ENCODE measurements at regions not wholly inside any gene's neighbourhood (a gene's known extent, or its start where the extent isn't known, plus 50 kb on each side); places are given as distances from the start of the nearest gene placed in this dataset.
"Not testable (repeated sequence)": the region's sequence is repeated elsewhere in the genome, so short reads cannot be mapped to it uniquely, and the experiment has no call there.

DNA sequence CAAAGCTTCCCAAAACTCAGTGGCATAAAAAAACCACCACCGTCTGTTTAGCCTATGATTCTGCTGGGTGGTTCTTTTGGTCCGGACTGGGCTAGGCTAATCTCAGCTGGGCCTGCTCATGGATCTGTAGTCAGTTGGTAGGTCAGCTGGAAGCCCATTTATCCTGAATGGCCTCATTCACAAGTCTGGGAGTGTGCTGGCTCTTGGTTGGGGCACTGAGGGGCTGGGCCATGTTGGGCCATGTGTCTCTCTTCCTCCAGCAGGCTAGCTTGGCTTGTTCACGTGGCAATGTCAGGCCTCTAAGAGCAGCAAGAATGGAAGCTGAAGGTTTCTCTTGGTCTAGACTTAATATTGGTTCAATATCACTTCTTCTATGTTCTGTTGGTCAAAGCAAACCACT is 95.7 kb upstream of the HS6ST1 start:
- Histone ChIP-seq H3K9me3 (ENCODE audit: low read depth, low read length) (no peaks in the 10 kb centered on the region), H3K4me1 (ENCODE audit: insufficient read depth, low read length) (no peaks in the 10 kb centered on the region), H3K4me3 (ENCODE audit: low read length) (no peak overlapping the region), H3K27me3 (ENCODE audit: insufficient read depth, low read length) (no peaks in the 10 kb centered on the region)

DNA sequence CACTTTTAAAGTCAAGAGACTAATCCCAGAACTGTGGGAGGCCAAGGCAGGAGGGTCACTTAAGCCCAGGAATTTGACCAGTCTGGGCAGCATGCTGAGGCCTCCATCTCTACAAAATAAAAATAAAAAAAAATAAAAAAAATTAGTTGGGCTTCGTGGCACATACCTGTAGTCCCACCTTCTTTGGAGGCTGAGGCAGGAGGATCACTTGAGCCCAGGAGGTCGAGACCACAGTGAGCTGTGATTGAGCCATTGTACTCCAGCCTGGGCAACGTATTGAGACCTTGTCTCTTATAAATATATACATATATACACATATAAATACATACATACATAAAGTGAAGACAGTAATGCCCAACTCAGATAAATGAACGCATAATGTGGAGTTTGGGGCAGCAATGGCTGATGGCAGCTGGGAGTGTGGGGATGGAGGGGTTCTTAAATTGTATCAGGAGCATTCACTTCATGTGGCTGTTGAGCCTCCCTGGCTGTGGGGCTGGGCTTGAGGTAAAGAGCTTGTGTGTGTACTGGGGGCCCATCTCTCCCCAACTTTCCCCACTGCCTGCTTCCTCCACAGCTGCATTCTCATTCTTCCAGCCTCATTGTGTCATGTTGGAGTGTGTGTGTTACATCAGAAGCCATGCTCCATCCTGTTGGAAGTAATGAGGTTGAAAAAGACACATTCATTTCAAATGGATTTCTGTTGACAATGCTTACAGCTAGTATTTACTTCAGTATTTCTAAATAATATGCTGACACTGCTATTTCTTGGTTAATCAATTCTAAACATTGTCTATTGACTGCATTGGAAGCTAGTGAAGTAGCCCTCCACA is 96.5 kb upstream of the HS6ST1 start:
- no peaks in the 10 kb centered on the region for H3K9me3 ChIP-seq (ENCODE audit: low read depth, low read length)
- no peaks in the 10 kb centered on the region for H3K27me3 ChIP-seq (ENCODE audit: insufficient read depth, low read length)
- H3K4me1 ChIP-seq (ENCODE audit: insufficient read depth, low read length): no peaks in the 10 kb centered on the region
- H3K4me3 ChIP-seq (ENCODE audit: low read length): no peak overlapping the region

DNA sequence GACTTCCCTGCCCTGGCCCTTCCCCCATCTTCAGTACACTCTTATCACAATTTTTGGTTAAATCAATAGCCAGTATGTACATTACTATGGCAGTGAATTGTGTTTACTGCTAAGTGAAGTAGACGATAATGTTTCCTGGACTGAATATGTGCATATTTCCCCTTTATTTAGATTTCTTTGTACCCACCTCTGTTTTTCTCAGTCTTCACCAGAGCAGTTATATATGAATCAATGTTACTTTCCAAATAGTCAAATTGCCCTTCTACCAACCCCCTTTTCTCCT is 97.1 kb upstream of the HS6ST1 start:
- no peaks in the 10 kb centered on the region for H3K9me3 ChIP-seq (ENCODE audit: low read depth, low read length)
- no peaks in the 10 kb centered on the region for H3K27me3 ChIP-seq (ENCODE audit: insufficient read depth, low read length)
- no peak overlapping the region for H3K4me3 ChIP-seq (ENCODE audit: low read length)
- H3K4me1 ChIP-seq (ENCODE audit: insufficient read depth, low read length): no peaks in the 10 kb centered on the region

DNA sequence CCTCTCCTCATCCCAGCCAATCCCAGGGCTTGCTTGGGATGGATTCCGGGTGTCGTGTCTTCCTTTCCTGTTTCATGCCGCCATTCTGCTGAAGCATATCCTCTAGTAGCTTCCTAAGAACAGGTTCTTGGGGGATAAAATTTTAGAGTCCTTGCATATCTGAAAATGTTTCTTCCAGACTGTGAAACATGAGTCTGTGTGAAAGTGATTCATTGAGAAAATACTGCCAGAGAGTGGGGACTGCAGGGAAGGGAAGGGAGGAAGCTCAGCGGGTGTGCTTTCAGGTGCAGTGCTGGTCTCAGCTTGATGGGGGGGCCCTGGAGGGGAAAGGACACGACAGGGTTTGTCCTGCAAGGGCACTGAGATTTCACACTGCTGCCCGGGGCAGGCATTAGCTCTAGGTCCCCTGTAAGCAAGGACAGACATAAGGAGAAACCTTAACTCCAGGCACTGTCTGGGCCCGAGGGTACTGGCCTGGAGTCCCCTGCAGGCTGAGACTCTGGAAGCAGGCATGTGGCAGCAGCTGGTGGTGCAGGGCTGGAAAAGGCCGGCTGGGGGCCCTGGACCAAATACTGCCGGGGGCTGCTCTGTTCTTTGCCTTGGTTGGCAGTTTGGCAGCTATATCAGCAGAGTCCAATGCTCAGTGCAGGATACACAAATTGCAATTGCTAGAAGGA is 97.6 kb upstream of the HS6ST1 start:
- Histone ChIP-seq H3K27me3 (ENCODE audit: insufficient read depth, low read length) (no peaks in the 10 kb centered on the region), H3K4me1 (ENCODE audit: insufficient read depth, low read length) (no peaks in the 10 kb centered on the region), H3K9me3 (ENCODE audit: low read depth, low read length) (no peaks in the 10 kb centered on the region), H3K4me3 (ENCODE audit: low read length) (no peak overlapping the region)

DNA sequence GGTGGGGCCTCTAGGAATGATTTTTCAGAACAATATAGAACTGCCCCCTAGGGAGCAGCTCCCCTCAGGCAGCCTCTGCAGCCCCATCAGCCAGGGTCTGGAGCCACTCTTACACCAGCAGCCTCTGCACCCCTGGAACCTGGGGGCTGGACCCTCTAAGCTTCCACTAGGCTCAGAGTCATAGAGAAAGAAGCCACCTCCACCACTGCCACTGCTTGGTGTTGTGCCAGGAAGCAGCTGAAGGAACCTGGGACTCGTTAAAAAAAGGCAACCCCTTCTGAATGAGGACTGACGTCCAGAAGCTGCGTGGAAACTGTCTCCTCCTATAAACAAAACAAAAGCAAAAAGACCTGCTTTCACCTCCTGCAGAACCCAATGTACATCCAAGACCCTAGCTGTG is 98.1 kb upstream of the HS6ST1 start:
- Histone ChIP-seq H3K4me1 (ENCODE audit: insufficient read depth, low read length) (no peaks in the 10 kb centered on the region), H3K27me3 (ENCODE audit: insufficient read depth, low read length) (no peaks in the 10 kb centered on the region), H3K4me3 (ENCODE audit: low read length) (no peak overlapping the region), H3K9me3 (ENCODE audit: low read depth, low read length) (no peaks in the 10 kb centered on the region)

DNA sequence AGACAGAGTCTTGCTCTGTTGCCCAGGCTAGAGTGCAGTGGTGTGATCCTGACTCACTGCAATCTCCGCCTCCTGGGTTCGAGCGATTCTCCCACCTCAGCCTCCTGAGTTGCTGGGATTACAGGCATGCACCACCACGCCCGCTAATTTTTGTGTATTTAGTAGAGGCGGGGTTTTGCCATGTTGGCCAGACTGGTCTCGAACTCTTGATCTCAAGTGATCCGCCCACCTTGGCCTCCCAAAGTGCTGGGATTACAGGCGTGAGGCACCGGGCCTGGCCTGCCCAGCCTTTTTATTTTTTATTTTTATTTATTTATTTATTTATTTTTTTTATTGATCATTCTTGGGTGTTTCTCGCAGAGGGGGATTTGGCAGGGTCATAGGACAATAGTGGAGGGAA is 98.6 kb upstream of the HS6ST1 start:
- not testable (repeated sequence) for H3K4me1 ChIP-seq (ENCODE audit: insufficient read depth, low read length); H3K27me3 ChIP-seq (ENCODE audit: insufficient read depth, low read length); H3K4me3 ChIP-seq (ENCODE audit: low read length); H3K9me3 ChIP-seq (ENCODE audit: low read depth, low read length)

DNA sequence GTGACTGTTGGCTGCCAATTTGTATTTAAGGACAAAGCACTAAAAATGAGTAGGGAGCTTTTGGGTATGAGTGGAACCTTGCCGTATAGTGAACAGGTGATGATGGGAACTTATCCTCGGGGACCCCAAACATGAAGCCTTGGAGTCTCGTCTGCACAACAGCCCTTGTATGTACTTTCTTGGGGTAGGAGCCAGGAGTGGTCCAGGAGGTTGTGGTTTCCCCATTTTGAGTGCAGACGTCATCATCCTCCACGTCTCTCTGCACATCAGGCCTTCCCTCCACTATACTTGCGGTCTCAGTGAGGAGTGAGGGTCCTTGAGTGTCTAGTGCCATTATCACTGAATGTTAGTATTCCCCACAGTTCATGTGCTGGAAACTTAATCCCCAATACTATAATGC is 101.5 kb upstream of the HS6ST1 start:
- no peak overlapping the region for H3K4me3 ChIP-seq (ENCODE audit: low read length)
- H3K9me3 ChIP-seq (ENCODE audit: low read depth, low read length): no peaks in the 10 kb centered on the region
- H3K27me3 ChIP-seq (ENCODE audit: insufficient read depth, low read length): no peaks in the 10 kb centered on the region
- H3K4me1 ChIP-seq (ENCODE audit: insufficient read depth, low read length): no peaks in the 10 kb centered on the region

DNA sequence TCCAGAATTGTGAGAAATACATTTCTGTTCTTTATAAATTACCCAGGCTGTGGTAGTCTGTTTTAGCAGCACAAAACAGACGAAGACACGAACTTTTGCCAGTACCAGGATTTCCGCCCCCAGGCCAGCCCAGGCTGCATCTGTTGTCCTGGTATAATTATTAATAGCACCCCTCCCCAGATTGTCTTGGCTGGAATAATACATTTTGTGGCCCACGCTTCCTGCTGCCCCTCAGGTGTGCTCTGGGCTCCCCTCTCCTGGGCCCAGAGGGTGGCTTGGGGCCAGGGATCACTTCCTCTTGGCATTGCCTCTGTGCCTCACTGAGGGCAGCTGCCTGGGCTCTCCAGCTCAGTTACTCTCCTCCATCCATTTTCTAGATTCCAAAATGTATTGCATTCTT is 102.1 kb upstream of the HS6ST1 start:
- H3K27me3 ChIP-seq (ENCODE audit: insufficient read depth, low read length): no peaks in the 10 kb centered on the region
- no peaks in the 10 kb centered on the region for H3K4me1 ChIP-seq (ENCODE audit: insufficient read depth, low read length)
- no peak overlapping the region for H3K4me3 ChIP-seq (ENCODE audit: low read length)

DNA sequence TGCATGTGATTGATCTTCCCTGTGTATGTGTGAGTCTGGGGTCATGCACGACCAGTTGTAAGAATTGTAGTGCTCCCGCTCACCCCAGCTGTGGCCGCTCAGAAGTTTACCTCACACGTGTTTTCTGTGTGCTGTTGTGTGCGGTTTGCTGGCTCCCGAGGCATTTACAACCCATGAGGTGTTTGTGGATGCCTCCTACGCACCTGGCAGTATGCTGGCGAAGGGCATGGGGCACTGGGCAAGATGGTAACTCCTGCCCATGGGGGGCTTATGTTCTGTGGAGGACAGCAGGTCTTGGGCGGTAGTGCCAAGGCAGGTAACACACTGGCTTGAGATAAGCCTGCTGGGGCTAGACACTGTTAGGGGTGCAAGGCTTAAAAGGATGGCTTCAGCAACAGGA is 102.6 kb upstream of the HS6ST1 start:
- Histone ChIP-seq H3K9me3 (ENCODE audit: low read depth, low read length) (no peaks in the 10 kb centered on the region), H3K4me3 (ENCODE audit: low read length) (no peak overlapping the region), H3K4me1 (ENCODE audit: insufficient read depth, low read length) (no peaks in the 10 kb centered on the region), H3K27me3 (ENCODE audit: insufficient read depth, low read length) (no peaks in the 10 kb centered on the region)

More for the DNA sequence above, 102.1 kb upstream of the HS6ST1 start:
- no peaks in the 10 kb centered on the region for H3K9me3 ChIP-seq (ENCODE audit: low read depth, low read length)

DNA sequence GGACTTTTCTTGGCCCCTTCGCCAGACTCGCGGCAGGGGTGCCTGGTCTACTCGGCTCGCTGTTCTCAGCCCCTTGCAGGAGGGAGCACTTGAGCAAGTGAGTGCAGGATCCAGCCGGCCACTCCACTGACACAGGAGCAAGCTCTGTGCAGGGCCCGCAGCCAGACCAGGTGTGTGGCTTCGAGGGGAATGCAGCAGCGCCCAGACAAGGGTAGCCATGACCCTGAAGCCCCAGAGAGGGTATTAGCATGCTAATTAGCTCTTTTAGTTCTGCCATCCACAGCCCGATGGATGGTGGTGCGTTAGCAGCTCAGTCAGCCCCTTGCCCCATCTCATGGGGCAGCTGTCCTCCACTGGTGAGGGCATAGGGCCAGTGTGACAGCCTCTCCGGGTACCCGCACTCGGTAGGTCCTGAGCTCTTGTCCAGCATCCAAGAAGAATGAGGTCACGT is 103.2 kb upstream of the HS6ST1 start:
- Histone ChIP-seq H3K4me3 (ENCODE audit: low read length) (no peak overlapping the region), H3K27me3 (ENCODE audit: insufficient read depth, low read length) (no peaks in the 10 kb centered on the region), H3K9me3 (ENCODE audit: low read depth, low read length) (no peaks in the 10 kb centered on the region), H3K4me1 (ENCODE audit: insufficient read depth, low read length) (no peaks in the 10 kb centered on the region)

DNA sequence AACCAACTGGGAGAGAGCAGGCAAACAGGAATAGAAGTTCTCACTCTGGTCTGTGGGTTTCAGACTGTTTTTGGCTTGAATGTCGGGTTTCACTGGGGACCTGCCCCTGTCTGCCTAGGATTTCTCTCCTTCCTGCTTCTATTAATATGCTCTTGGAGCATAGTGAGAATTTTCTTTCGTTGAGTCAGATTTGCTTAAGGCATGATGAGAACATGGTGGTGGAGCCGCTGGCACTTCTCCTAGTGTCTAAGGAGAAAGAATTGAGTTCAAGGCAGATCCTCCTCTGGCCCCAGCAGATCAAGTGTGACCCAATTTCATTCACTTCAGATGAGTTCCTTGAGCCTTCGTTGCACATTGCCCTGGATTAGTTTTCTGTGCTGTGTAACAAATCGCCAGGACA is 103.9 kb upstream of the HS6ST1 start:
- Histone ChIP-seq H3K4me1 (ENCODE audit: insufficient read depth, low read length) (no peaks in the 10 kb centered on the region), H3K4me3 (ENCODE audit: low read length) (no peak overlapping the region), H3K27me3 (ENCODE audit: insufficient read depth, low read length) (no peaks in the 10 kb centered on the region), H3K9me3 (ENCODE audit: low read depth, low read length) (no peaks in the 10 kb centered on the region)

DNA sequence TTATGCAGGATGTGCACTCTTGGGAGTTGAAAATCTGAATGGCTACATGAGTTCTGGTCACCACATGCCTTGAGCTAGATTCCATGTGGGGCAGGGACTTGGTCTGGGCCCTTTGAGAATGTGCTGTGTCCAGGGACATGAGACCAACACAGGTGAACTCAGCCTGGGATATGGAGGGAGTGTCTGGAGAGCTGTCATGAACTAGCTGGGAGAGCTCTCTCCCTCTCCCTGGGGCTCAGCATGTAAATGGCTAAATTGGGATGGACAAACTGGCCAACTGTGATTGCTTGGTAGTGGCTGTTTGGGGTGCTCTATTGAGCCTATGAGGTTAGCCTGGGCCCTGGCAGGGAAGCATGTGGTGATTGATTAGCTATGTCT is 105.1 kb upstream of the HS6ST1 start:
- Histone ChIP-seq H3K27me3 (ENCODE audit: insufficient read depth, low read length) (no peaks in the 10 kb centered on the region), H3K9me3 (ENCODE audit: low read depth, low read length) (no peaks in the 10 kb centered on the region), H3K4me1 (ENCODE audit: insufficient read depth, low read length) (no peaks in the 10 kb centered on the region), H3K4me3 (ENCODE audit: low read length) (no peak overlapping the region)

DNA sequence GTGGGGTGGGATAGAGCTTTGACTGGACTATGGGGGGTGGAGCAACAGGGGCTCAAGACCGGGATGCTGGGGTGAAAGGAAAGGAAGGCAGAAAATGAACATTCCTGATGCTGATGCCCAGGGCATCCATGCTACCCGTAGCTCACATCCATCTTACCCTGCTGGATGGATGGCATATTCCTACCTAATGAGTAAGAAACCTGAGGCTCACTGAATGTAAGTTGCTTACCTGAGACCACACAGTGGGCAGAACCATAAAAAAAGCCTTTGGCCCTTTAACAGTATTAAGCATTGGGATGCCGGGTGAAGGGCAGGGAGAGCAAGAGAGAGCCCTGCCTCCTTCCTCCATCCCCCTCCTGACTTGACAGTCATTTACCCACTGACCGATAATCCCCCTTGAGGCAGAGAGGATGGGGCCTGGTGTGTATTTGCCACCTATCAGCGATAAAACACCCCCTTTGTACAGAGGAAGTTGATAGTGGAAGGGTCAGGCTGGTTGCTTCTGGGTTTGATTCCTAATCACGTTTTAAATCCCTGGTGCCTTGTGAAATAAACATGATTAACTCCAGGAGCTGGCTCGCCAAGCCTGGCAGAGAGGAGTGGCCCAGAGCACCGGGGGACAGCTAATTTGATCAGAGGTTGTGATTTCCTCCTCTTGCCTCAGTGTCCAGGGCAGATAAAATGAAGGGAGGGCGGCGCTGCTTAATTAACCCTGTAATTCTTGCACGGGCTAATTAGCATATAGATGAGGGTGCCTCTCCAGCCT is 105.9 kb upstream of the HS6ST1 start:
- Histone ChIP-seq H3K4me3 (ENCODE audit: low read length) (no peak overlapping the region), H3K4me1 (ENCODE audit: insufficient read depth, low read length) (no peaks in the 10 kb centered on the region), H3K27me3 (ENCODE audit: insufficient read depth, low read length) (no peaks in the 10 kb centered on the region), H3K9me3 (ENCODE audit: low read depth, low read length) (peaks cover 3% of the 10 kb centered on the region)

DNA sequence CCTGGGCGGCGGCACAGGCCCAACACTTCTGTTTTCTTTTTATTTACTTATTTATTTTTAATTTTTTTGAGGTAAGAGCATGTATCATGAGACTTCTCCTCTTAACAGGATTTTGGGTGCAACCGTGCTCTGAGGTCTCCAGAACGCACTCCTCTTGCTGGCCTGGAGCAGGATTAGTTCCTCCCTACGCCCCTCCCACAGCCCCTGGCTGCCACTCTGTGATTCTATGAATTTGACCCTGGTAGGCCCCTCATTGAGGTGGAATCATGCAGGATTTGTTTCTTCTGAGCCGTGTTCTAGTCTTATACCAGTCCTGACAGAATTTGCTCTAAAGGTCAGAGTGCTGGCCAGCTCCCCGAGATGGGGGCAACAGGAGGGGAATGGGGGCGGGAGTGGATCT is 106.5 kb upstream of the HS6ST1 start:
- Histone ChIP-seq H3K4me3 (ENCODE audit: low read length) (no peak overlapping the region), H3K9me3 (ENCODE audit: low read depth, low read length) (peaks cover 9% of the 10 kb centered on the region), H3K4me1 (ENCODE audit: insufficient read depth, low read length) (no peaks in the 10 kb centered on the region), H3K27me3 (ENCODE audit: insufficient read depth, low read length) (no peaks in the 10 kb centered on the region)

DNA sequence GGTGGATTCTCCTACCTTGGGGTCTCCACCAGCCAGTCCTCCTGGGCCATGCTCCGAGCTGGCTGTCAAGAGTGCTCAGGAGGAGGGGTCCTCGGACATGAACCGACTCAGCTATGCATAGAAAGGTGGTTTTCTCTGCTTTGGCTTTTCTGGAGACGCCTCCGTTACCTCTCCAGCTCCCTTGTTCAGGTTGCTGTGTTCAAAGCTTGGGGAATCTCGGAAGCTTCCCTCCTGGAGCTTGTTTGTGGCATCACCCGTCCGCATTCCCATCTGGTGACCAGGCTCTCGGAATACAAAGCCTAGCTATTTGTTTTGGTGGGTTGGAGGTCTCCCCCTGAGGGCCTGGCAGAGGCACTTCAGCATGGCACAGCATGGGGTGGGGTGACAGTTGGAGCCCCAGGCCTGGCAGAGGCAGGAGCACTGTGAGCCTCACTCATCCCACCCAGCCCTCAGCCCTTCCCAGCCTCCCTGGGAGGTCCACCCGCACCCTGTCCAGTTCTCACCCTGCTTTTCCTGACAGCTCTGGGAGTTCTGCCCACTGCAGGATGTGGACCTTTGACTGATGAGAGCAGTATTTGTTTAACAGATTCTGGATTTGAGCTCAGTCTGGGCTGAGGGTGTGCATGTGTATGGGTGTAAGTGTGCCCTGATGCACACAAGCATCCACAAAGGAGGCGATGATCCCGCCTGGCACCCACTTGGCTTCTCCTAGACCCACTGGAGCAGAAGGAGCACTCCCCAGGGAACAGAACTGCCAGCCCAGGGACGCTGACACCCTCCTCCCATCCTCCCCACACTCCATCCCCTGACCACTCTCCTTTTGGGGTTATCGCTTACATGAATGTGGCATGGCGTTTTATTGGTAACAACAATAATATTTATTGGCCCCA is 107.3 kb upstream of the HS6ST1 start:
- H3K9me3 ChIP-seq (ENCODE audit: low read depth, low read length): peaks cover 10% of the 10 kb centered on the region
- H3K27me3 ChIP-seq (ENCODE audit: insufficient read depth, low read length): no peaks in the 10 kb centered on the region
- no peak overlapping the region for H3K4me3 ChIP-seq (ENCODE audit: low read length)
- H3K4me1 ChIP-seq (ENCODE audit: insufficient read depth, low read length): no peaks in the 10 kb centered on the region

All from mononuclear cell (primary cell).